MCF 10A (cell line): ENCODE measurements at regions not wholly inside any gene's neighbourhood (a gene's known extent, or its start where the extent isn't known, plus 50 kb on each side); places are given as distances from the start of the nearest gene placed in this dataset.

ENCODE experiments used
- BruUV-seq: library from RNA; stranded (reverse); fragments of 400-500 nt; replicated peaks from 2 replicates; lab custom pipeline; 2021; lab: Mats Ljungman, UMichigan
- CTCF ChIA-PET: fragments of 300-600 bp; sonication (Branson Sonifier 250); formaldehyde crosslinking; extraction: SDS; loops from one replicate; lab custom pipeline; 2021; ENCODE audit warnings: antibody characterized with exemption, inconsistent platforms; lab: Yijun Ruan, JAX
- POLR2A ChIA-PET: fragments of 300-600, 350-650 bp; sonication (Branson Sonifier 250); formaldehyde crosslinking; extraction: SDS; loops from one replicate; lab custom pipeline; 2020; ENCODE audit warnings: antibody characterized with exemption, inconsistent platforms; lab: Yijun Ruan, JAX
- DNase-seq: peaks from one replicate; pipeline ENCODE4 v3.0.0-alpha.2; 2018; ENCODE audit not compliant: unreplicated experiment
- H3K27ac Mint-ChIP-seq: one replicate; pipeline ENCODE4 v1.8.0; 2022; ENCODE audit warnings: mild to moderate bottlenecking, low read depth, mixed read lengths; ENCODE audit not compliant: unreplicated experiment
- H3K27me3 Mint-ChIP-seq: one replicate; pipeline ENCODE4 v1.8.0; 2022; ENCODE audit warnings: mixed read lengths; ENCODE audit not compliant: insufficient read depth, unreplicated experiment
- H3K36me3 Mint-ChIP-seq: one replicate; pipeline ENCODE4 v1.8.0; 2022; ENCODE audit warnings: mild to moderate bottlenecking, moderate library complexity, mixed read lengths; ENCODE audit not compliant: insufficient read depth, unreplicated experiment
- H3K4me1 Mint-ChIP-seq: one replicate; pipeline ENCODE4 v1.8.0; 2022; ENCODE audit warnings: mixed read lengths; ENCODE audit not compliant: insufficient read depth, unreplicated experiment
- H3K4me3 Mint-ChIP-seq: one replicate; pipeline ENCODE4 v1.8.0; 2022; ENCODE audit warnings: mild to moderate bottlenecking, moderate library complexity, mixed read lengths; ENCODE audit not compliant: unreplicated experiment
- H3K9me3 Mint-ChIP-seq: one replicate; pipeline ENCODE4 v1.8.0; 2022; ENCODE audit warnings: mixed read lengths; ENCODE audit not compliant: unreplicated experiment
- CTCF ChIP-seq: fragments of 200-600 bp; IDR thresholded peaks from one replicate; pipeline ENCODE4 v1.8.0; 2022; ENCODE audit warnings: antibody characterized with exemption, mild to moderate bottlenecking; ENCODE audit not compliant: unreplicated experiment
- intact Hi-C: fragments of 100-400 bp; cut with micrococcal nuclease; formaldehyde crosslinking; loops from 2 replicates; pipeline ENCODE4 v1.14.1; 2022

GRCh38 chr2:16716024-16716423 is 50.4 kb upstream of the CYRIA start:
- no peak for DNase-seq
- Mint-ChIP-seq H3K4me3 (no peak overlapping the region), H3K27ac (no peak overlapping the region), H3K4me1 (no peaks in the 10 kb centered on the region), H3K9me3 (no peaks in the 10 kb centered on the region), H3K27me3 (peaks cover 15% of the 10 kb centered on the region), H3K36me3 (peaks cover 6% of the 10 kb centered on the region)
- ChIA-PET POLR2A (no interaction called here), CTCF (interaction anchor here (1.0 kb wide), 1 partner anchor 13 kb away, joined by 3 read pairs; no protein-coding TSS in a partner anchor)
- TF ChIP-seq CTCF = no peak
- intact Hi-C loops = no loop called here
- no TSS peak for BruUV-seq
